Upper lobe of right lung (tissue), 1 donor: ENCODE measurements at regions not wholly inside any gene's neighbourhood (a gene's known extent, or its start where the extent isn't known, plus 50 kb on each side); places are given as distances from the start of the nearest gene placed in this dataset.

Experiments
- ATAC-seq: fragments of 200-7000 bp; cut with Tn5 transposase; one replicate; pipeline ENCODE4 v1.9.1; 2020; ENCODE audit warnings: mild to moderate bottlenecking, moderate library complexity
- DNase-seq: peaks from one replicate; pipeline ENCODE4 v3.0.0-alpha.2; 2020
- H3K27ac ChIP-seq: fragments of 200-600 bp; one replicate; pipeline ENCODE4 v1.8.0; 2022
- H3K27me3 ChIP-seq: fragments of 200-600 bp; one replicate; pipeline ENCODE4 v1.8.0; 2022; ENCODE audit warnings: mild to moderate bottlenecking
- H3K36me3 ChIP-seq: fragments of 200-600 bp; one replicate; pipeline ENCODE4 v1.8.0; 2022
- H3K4me1 ChIP-seq: fragments of 200-600 bp; one replicate; pipeline ENCODE4 v1.8.0; 2022
- H3K4me3 ChIP-seq: fragments of 200-600 bp; one replicate; pipeline ENCODE4 v1.8.0; 2022; ENCODE audit warnings: mild to moderate bottlenecking
- H3K9me3 ChIP-seq: fragments of 200-600 bp; one replicate; pipeline ENCODE4 v1.8.0; 2022
- CTCF ChIP-seq: fragments of 200-600 bp; IDR thresholded peaks from one replicate; pipeline ENCODE4 v1.8.0; 2022; ENCODE audit warnings: antibody characterized with exemption
- intact Hi-C: fragments of 100-400 bp; cut with DNase I; formaldehyde crosslinking; loops from one replicate; pipeline ENCODE4 v1.11.0; 2022
- donor health status: DM: no; HTN: yes; CAD: no; lungs with severe emphysema.

GRCh38 chr22:49623715-49624114 lies 204.0 kb downstream of the BRD1 start:
- intact Hi-C loops, result no loop called here
- no peak overlapping the region for H3K27ac ChIP-seq
- H3K4me3 ChIP-seq, result no peak overlapping the region
- no peaks in the 10 kb centered on the region for H3K27me3 ChIP-seq
- no peak for DNase-seq
- H3K4me1 ChIP-seq, result no peaks in the 10 kb centered on the region
- H3K9me3 ChIP-seq, result no peaks in the 10 kb centered on the region
- no peak for ATAC-seq
- H3K36me3 ChIP-seq, result no peaks in the 10 kb centered on the region
- TF ChIP-seq CTCF, result no peak

- DNase-seq (no peak), ATAC-seq (no peak)
- Histone ChIP-seq H3K36me3 (no peaks in the 10 kb centered on the region), H3K4me3 (no peak overlapping the region), H3K9me3 (no peaks in the 10 kb centered on the region), H3K27me3 (no peaks in the 10 kb centered on the region), H3K4me1 (no peaks in the 10 kb centered on the region), H3K27ac (no peak overlapping the region)
- TF ChIP-seq CTCF, result no peak
- intact Hi-C loops, result no loop called here
Measured at GRCh38 chr22:49623176-49623575, 204.5 kb downstream of the BRD1 start.

GRCh38 chr22:49622241-49623105 lies 205.2 kb downstream of the BRD1 start:
- Histone ChIP-seq H3K36me3 (no peaks in the 10 kb centered on the region), H3K4me1 (no peaks in the 10 kb centered on the region), H3K9me3 (no peaks in the 10 kb centered on the region), H3K27ac (no peak overlapping the region), H3K27me3 (no peaks in the 10 kb centered on the region), H3K4me3 (no peak overlapping the region)
- DNase-seq (no peak), ATAC-seq (no peak)
- intact Hi-C loops, result no loop called here
- TF ChIP-seq CTCF, result no peak

GRCh38 chr22:49621601-49622210 lies 206.0 kb downstream of the BRD1 start:
- H3K4me1 ChIP-seq, result no peaks in the 10 kb centered on the region
- no peak overlapping the region for H3K4me3 ChIP-seq
- no peaks in the 10 kb centered on the region for H3K36me3 ChIP-seq
- peak; percentile 51 for DNase-seq
- TF ChIP-seq CTCF, result no peak
- H3K9me3 ChIP-seq, result no peaks in the 10 kb centered on the region
- H3K27ac ChIP-seq, result no peak overlapping the region
- intact Hi-C loops, result no loop called here
- no peak for ATAC-seq
- no peaks in the 10 kb centered on the region for H3K27me3 ChIP-seq

- Histone ChIP-seq H3K9me3 (no peaks in the 10 kb centered on the region), H3K27me3 (no peaks in the 10 kb centered on the region), H3K4me3 (no peak overlapping the region), H3K27ac (no peak overlapping the region), H3K4me1 (no peaks in the 10 kb centered on the region), H3K36me3 (no peaks in the 10 kb centered on the region)
- ATAC-seq (no peak), DNase-seq (peak; percentile 50)
- no peak for TF ChIP-seq CTCF
- intact Hi-C loops, result no loop called here
Measured at GRCh38 chr22:49620666-49621065, 207.0 kb downstream of the BRD1 start.
